HG03045 (cell line): ENCODE measurements at regions not wholly inside any gene's neighbourhood (a gene's known extent, or its start where the extent isn't known, plus 50 kb on each side); places are given as distances from the start of the nearest gene placed in this dataset.
"Not testable (repeated sequence)": the region's sequence is repeated elsewhere in the genome, so short reads cannot be mapped to it uniquely, and the experiment has no call there.

Source experiments
- ATAC-seq: cut with Tn5 transposase; IDR thresholded peaks from one replicate; pipeline ENCODE4 v1.9.1; 2021; ENCODE audit warnings: mild to moderate bottlenecking, moderate library complexity; ENCODE audit not compliant: unreplicated experiment

DNA sequence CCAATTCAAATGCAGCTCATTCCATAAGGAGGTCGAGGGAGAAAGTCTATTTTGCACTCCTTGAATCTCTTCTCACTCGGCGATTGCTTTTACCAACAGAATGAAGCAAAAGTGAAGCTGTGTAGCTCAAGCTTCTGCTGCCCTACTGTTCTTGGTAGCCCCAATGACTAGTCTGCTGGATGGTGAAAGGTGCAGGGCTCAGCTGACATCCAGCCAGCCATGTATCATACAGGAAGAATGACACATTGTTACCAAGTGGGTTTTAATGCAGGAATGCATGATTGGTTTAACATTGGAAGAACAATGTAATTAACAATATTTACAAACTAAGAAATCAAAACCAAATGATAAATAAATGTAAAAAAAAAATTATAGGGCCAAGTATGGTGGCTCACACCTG, 286.2 kb upstream of the HSFY2 start:
- ATAC-seq: no peak

DNA sequence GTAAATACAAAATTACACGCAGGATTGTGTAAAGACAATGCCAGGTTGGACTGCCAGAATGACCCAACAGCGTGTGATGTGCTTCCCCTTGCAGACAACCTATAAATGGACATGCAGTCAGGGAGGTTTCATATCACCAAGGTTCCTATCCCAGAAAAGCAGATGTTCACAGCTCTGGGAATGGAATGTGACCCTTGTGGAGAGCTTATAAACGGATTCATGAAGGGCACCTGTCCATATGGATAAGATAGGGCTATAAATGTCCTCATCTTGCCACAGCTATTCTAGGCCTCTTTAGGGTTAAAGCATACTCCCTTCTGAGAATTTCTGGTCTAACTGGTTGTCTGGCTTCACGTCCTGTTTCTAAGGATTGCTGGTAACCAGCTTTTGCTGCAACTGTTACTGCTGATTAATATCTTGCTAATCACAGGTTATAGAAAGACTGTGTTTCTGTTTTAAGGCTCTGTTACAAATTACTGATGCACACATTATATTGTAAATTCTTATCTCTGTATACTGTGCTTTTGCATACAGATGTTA, 285.4 kb upstream of the HSFY2 start:
- no peak for ATAC-seq

DNA sequence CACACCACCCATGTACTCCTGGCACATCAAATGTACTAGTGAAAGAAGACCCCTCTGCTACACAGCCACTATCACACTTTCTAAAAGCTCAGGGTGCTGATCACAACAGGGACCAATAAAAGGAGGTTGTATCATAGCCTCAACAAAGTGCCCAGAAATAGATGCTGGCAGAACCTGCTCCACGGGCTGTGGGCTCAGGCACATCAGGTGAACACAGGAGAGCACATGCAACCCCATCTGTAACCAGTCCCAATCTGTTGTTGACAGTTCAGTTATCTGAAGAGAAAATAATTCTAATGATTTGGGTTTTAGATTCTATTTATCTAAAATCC, 282.6 kb upstream of the HSFY2 start:
- ATAC-seq: no peak

DNA sequence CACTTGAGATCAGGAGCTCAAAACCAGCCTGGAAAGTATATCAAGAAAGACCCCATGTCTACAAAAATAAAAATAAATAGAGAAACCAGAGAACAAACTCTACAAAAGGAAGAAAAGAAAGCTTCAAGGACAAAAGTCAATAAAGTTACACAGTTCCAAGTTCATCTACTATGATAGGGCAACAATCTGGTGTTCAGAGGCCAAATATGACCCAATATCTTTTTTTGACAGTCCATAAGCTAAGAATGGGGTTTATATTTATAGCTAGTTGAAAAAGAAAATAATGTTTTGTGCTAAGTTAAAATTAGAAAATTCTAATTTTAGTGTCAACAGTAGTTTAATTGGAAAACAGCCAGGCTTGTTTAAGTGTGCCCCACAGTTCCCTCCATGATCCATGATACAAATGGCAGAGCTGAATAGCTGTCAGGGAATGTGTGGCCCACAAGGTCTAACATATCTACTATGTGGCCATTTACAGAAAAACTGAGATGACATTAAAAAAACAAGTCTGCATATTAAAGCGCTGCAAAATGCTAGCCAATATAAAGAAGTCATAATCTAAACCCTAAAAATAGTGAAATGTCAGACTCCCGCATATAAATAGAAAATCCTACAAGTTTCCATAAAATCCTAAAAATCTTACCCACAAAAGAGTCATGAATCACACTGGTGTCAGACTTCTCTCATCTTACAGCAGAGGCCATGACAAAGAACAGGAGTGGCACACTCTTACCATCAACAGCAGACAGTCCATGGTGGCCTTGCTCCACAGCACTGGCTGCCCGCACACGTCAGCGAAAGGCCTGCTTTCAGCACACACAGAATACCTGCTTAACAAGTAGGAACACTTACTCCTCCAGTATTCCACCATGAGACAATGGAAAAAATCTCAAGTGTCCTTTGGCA, 281.9 kb upstream of the HSFY2 start:
- no peak for ATAC-seq

DNA sequence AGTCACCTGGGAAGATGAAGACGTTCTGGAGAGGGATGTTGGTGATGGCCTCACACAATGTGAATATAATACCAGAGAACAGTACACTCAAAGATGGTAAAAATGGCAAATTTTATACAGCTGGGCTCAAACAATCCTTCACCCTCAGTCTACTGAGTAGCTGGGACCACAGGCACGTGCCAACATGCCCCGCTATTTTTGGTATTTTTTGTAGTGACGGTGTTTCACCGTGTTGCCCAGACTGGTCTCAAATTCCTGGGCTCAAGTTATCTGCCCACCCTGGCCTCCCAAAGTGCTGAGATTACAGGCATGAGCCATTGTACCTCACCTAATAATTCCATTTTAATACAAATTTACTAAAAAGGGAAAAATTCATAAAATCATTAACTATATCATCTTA, 280.3 kb upstream of the HSFY2 start:
- no peak for ATAC-seq

DNA sequence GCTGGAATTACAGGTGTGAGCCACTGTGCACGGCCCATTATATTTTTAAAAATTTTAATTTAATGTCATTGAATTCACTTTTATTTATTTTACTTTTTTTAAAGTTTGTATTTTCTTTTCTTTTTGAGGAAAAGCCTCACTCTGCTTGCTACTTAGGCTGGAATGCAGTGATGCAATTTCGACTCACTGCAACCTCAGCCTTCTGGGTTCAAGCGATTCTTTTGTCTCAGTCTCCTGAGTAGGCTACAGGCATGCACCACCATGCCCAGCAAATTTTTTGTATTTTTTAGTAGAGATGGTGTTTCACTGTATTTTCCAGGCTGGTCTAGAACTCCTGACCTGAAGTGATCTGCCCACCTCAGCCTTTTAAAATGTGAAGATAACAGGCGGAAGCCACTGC, 277.5 kb upstream of the HSFY2 start:
- ATAC-seq: no peak

DNA sequence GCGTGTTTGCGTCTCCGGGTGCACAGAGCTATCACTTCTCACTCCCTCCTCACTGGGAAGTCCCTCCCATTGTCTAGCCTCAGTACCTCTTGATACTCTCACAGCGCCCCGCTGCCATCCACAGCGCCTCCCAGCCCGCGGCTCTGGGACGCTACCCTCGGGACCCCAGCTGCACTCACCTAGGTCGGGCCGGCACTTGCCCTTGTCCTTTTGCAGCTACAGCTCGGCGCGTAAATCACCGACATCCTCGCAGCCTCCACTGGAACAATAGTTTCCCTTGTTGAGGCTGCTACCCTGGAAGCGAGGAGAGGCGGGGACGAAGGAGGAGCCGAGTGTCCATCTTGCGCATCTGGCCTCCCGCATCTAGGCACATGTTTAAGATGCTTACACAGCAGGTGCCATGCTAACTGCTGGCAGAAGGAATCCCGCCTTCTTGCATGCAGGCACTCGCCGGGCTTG, 269.5 kb upstream of the HSFY2 start:
- ATAC-seq: no peak

DNA sequence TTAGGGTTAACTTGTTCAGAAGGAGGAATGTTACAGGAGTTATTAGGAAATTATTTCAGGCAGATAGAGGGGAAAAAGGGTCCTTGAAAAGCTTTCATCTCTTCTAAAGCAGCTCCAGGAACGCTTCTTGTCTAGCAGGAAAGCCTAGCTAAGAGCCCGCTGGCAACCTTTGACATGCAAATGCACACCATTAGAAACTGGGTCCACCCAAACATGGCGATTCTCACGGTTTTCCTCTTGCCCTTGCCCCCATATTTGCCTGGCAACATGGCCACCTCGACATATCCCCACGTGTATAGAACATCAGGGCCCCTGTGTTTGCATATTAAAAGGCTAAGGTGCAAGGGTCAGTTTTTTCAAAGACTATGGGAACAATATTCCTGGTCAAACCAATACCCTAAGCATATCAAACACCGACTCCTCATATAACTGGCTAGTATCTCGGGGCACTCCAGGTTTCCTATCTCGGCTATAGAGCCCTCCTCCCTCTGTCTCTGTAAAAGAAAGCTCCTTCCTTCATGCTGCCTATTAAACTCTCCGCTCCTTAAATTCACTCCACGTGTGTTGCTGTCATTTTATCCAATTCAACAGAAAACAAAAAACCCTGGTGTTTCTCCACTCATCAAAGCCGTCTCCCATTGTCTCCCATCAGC, 268.9 kb upstream of the HSFY2 start:
- no peak for ATAC-seq

DNA sequence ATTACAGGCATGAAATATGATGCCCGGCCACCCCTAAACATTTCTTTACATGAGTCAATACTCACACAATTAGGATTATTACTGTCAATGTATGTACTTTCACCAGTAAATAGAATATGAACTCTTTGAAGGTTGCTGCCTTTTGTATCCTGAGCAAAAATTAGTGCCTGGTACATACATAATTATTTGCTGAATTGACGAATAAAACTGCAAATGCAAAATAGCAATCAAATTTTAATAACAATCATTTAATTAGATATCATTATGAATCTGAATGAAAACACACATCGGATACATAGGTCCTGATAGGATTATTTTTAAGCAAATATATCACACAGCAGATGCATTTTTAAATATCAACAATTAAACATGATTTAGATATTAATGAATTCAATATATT, 253.1 kb upstream of the HSFY2 start:
- no peak for ATAC-seq

DNA sequence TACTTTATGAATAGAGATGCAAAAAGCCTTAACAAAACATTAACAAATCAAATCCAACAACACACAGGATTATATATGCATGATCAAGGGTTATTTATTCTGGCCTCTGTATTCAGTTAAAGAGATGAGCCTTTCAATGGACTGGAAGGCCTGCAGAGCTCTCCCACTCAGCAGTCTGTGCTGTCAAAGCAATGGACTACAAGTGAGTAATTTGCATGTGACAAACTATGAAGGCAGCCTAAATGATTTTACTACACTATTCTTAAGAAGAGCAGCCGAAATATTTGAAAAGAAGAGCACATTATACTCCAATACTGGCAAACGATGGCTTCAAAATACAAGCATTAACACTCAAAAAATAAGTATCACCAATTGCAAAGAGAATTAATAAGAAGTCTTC, 250.4 kb upstream of the HSFY2 start:
- ATAC-seq: no peak

DNA sequence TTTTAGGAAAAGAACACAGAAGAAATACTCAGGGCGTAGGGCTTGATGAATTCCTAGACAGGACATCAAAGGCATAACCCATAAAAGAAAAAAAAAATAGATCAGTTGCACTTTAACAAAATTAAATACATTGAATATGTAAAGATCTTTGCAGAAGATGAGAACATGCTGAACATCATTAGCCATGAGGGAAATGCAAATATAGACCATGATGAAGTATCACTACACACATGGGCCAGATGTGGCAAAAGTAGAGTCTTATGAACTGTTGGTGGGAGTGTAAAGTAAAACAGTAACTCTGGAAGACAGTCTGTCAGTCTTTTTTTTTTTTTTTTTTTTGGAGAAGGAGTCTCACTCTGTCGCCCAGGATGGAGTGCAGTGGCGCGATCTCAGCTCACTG, 246.7 kb upstream of the HSFY2 start:
- no peak for ATAC-seq

DNA sequence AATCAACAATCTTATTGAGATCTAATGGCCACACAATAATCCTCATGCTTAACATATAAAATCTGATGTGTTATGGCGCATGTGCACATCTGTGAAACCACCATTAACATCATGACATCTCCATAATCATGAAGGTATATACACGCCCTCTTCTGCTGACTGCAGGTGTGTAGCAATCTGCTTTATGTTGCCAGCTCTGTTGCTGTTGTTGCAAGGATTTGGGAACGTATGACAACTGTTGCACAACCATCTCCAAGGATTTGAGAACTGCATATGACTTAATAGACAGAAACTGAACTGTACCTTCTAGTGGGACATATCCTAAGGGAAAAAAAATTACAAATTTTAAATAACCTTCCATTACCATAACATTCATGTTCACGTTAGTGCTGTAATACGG, 243.5 kb upstream of the HSFY2 start:
- ATAC-seq: no peak

DNA sequence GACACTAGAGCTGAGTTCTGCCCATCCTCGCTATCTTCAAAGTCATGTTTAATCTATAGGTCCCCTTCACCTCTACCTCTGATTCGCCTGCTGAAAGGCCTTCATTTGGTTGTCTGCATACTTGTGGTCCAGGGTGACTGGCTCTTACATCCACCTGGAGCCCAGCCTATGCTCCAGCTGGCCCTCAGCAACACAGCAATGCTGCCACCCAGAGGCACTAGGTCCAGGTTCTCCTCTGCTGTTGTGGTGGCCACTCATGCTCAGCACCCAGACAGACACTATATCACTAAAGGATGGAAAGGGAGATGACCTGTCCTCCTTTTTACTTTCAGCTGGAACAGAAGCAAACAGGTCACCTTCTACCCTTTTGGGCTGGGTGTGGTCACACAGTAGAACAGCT, 242.3 kb upstream of the HSFY2 start:
- ATAC-seq: no peak

DNA sequence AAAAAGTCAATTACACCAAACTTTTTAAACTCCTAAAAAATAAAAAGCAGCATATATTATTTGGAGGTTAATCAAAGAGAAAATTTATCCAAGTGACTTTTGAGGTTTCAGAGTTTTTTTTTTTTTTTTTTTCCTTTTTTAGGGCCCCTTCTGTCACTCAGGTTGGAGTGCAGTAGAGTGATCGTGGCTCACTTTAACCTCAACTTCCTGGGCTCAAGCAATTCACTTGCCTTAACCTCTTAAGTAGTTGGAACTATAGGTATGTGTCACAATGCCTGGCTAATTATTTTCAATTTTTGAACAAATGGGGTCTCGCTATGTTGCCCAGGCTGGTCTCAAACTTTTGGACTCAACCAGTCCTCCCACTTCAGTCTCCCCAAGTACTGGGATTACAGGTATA, 241.7 kb upstream of the HSFY2 start:
- no peak for ATAC-seq

DNA sequence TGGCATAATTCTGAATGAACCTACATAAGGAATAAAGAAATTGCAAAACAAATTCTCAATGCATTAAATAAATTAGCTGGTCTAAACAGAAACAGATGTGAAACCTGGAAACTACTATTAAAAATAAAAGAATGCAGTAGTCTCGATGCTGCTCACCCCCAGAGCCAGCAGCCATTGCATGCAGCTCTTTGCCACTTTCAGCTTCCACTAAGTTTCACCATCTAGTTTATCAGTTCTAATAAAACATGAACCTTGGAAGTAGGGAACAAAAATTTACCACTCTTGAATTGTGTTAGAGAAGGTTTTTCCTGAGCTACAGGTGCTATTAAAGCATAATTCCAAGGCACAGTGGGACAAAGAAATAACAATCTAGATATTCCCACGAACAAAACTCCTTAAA, 239.4 kb upstream of the HSFY2 start:
- no peak for ATAC-seq

DNA sequence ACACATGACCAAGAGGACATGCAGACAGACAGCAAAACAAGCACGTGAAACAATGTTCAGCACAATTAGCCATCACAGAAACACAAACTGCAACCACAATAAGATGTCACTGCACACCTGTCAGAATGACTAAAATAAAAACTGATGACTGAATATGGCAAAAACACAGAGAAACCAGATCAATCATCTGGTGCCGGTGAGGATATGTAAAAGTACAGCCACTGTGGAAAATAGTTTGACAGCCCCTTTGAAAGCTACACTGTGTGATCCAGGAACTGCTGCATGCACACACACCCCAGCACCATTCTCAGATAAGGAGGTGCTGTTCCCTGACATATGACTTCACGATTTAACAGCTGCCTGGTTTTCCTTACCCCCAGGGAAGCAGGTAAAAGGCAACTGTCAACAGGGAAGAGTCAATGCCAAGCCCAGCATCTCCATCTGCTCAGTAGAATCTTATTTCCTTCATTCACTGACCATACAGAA, 238.1 kb upstream of the HSFY2 start:
- peak; percentile 61 for ATAC-seq

DNA sequence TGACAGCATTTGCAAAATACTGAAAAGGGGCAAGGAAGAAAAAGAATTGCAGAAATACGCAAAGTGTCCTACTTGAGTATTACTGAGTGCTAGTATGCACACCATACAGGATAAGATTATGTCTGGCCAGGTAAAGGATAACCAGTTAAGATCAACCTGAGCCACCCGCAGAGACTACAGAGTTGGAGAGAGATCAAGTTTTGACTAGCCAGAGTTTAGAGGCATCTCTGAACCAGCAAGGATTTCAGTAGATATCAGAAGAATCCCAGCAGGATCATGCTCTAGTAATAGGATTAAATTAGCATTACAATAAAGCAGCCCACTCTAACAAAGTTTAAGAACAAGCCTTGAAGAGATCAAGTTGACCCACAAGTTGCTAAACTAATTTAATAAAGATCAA, 232.7 kb upstream of the HSFY2 start:
- ATAC-seq: no peak

DNA sequence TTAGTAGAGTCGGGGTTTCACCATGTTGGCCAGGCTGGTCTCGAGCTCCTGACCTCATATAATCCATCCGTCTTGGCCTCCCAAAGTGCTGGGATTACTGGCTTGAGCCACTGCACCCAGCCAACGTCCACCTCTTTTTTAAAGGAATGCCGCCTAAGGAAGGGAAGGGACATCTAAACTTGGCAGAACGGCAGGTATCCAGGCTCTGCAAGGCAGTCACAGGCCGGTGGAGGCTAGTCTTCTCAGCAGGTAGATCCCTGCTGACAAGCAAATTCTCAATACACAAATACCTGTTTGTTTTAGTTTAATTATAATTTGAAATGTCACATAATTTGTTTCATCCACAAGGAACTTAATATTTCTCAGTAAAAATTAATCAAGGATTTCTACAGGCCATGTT, 232.0 kb upstream of the HSFY2 start:
- ATAC-seq: no peak

DNA sequence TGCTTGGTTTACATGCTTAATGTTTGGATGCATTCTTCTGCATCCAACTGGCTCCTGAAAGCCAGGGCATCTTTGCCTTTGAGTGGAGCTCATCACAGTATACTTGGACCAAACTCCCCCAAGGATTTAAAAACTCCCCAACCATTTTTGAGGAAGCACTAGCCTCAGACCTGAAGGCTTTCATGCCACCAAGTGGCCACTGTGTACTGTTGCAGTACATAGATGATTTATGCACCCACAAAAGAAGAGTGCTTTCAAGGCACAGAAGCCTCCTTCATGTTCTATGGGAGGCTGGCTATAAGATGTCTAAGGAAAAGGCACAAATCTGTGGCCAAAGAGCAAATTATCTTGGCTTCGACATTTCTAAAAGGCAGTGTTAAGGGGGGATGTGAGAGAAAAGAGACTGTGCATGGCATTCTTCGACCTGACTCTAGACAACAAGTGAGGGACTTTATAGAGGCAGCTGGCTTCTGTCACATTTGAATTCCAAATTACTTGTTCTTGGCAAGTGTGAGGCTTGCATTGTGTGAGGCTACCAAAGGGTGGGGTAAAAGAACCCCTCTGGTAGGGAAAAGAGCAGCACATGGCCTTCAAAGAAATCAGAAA, 224.2 kb upstream of the HSFY2 start:
- ATAC-seq: no peak

DNA sequence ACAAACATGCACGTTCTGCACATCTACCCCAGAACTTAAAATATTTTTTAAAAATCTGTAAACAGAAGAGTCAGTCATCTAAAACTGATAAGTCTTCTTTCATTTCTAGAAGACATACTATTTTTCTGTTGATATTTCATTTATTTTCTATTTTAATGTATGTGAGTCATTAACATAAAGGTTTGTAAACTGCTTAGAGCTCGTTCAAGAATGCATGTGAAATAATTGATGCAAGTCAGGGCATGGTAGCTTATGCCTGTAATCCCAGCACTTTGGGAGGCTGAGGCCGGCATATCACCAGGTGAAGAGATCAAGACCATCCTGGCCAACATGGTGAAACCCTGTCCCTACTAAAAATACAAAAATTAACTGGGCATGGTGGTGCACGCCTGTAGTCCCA, 219.9 kb upstream of the HSFY2 start:
- ATAC-seq: no peak

DNA sequence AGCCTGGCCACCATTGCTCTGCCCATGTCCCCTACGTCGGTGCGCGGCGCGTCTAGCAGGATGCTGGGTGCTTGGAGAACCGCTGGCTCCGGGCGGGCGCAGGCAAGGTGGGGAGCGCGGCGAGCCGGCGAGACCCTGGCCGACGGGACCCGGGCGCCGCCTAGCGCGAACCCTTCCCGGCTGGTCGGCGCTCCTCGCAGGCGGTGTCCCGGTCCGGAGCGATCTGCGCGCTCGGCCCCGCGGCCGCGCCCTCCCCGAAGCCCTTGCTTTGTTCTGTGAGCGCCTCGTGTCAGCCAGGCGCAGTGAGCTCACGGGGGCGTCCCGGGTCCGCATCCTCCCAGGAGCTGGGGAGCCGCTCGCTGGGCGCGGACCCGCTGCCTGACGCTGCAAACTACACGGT, 219.1 kb upstream of the HSFY2 start:
- not testable (repeated sequence) for ATAC-seq

DNA sequence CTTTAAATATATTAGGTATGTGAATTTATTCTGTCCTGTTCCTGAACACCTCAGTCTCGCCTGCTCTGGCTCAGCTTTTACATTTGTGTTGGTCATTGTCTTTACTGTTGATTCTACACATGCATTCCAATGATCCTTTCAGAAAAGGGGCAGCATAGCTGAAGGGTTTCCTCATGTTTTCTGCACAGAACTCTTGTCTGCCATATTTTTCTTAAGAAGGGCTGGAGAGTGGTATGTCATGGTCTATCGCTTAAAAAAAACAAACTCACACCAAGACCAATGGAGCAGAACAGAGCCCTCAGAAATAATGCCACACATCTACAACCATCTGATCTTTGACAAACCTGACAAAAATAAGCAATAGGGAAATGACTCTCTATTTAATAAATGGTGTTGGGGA, 215.8 kb upstream of the HSFY2 start:
- ATAC-seq: no peak
